Keratinocyte (primary cell): ENCODE measurements at regions not wholly inside any gene's neighbourhood (a gene's known extent, or its start where the extent isn't known, plus 50 kb on each side); places are given as distances from the start of the nearest gene placed in this dataset.

ENCODE experiments used
- DNase-seq: peaks from one replicate; pipeline ENCODE4 v3.0.0-alpha.2; 2011; ENCODE audit warnings: low read depth, missing footprints, low spot score
- FAIRE-seq: peaks from 2 replicates; lab custom pipeline; 2011; peaks lifted over from hg19 to GRCh38; lab: Jason Lieb, UNC
- H2AFZ ChIP-seq: 2 replicates; pipeline ENCODE4 v1.6.0; 2012; ENCODE audit warnings: low read length, control low read depth, inconsistent platforms; ENCODE audit not compliant: control insufficient read depth
- H3K27ac ChIP-seq: 2 replicates; pipeline ENCODE4 v1.5.1; 2011; ENCODE audit warnings: low read length; ENCODE audit not compliant: control insufficient read depth, insufficient read depth
- H3K27me3 ChIP-seq: 3 replicates; pipeline ENCODE4 v1.6.0; 2011; ENCODE audit warnings: low read length; ENCODE audit not compliant: control insufficient read depth, insufficient read depth; ENCODE audit errors: extremely low read depth
- H3K36me3 ChIP-seq, 2 experiments: 2 replicates in 1 of 2; 3 replicates in 1 of 2; pipeline ENCODE4 v1.5.1; 2011; ENCODE audit warnings: low read length in 2 of 2, mild to moderate bottlenecking in 1 of 2; ENCODE audit not compliant: control insufficient read depth in 2 of 2, insufficient read depth in 2 of 2; ENCODE audit errors: extremely low read depth in 1 of 2
- H3K4me1 ChIP-seq: 3 replicates; pipeline ENCODE4 v1.5.1; 2011; ENCODE audit warnings: low read length; ENCODE audit not compliant: control insufficient read depth, insufficient read depth; ENCODE audit errors: extremely low read depth
- H3K4me2 ChIP-seq: 3 replicates; pipeline ENCODE4 v1.6.0; 2011; ENCODE audit warnings: low read depth, low read length; ENCODE audit not compliant: control insufficient read depth, insufficient read depth; ENCODE audit errors: extremely low read depth
- H3K4me3 ChIP-seq, 3 experiments: fragments of 200-600 bp in 1 of 3; sonication (generic) in 1 of 3; 2 replicates in 2 of 3; 3 replicates in 1 of 3; pipeline ENCODE4 v1.5.1; 2011 to 2016; ENCODE audit warnings: low read length in 3 of 3, mild to moderate bottlenecking in 3 of 3, control low read depth in 2 of 3, inconsistent platforms in 1 of 3, low read depth in 1 of 3, mixed read lengths in 1 of 3, mixed run types in 1 of 3, moderate library complexity in 1 of 3; ENCODE audit not compliant: control insufficient read depth in 2 of 3, insufficient read depth in 2 of 3; ENCODE audit errors: extremely low read depth in 1 of 3
- H3K79me2 ChIP-seq: 2 replicates; pipeline ENCODE4 v1.6.0; 2012; ENCODE audit warnings: low read length; ENCODE audit not compliant: control insufficient read depth, insufficient read depth
- H3K9ac ChIP-seq: 3 replicates; pipeline ENCODE4 v1.6.0; 2011; ENCODE audit warnings: low read length; ENCODE audit not compliant: control insufficient read depth, insufficient read depth; ENCODE audit errors: extremely low read depth
- H3K9me1 ChIP-seq: 3 replicates; pipeline ENCODE4 v1.6.0; 2011; ENCODE audit warnings: low read length; ENCODE audit not compliant: control insufficient read depth, insufficient read depth; ENCODE audit errors: extremely low read depth
- H3K9me3 ChIP-seq: 2 replicates; pipeline ENCODE4 v1.5.1; 2012; ENCODE audit warnings: low read depth, low read length; ENCODE audit not compliant: control insufficient read depth
- H4K20me1 ChIP-seq: 3 replicates; pipeline ENCODE4 v1.6.0; 2011; ENCODE audit warnings: low read length; ENCODE audit not compliant: control insufficient read depth, insufficient read depth; ENCODE audit errors: extremely low read depth
- CTCF ChIP-seq, 3 experiments: IDR thresholded peaks in 1 of 3; conservative IDR thresholded peaks in 1 of 3; optimal IDR thresholded peaks in 1 of 3; 2 replicates in 2 of 3; 3 replicates in 1 of 3; pipeline versions ENCODE3 to v1.5.1; 2011; ENCODE audit warnings: low read length in 3 of 3, mild to moderate bottlenecking in 3 of 3, moderate library complexity in 2 of 3, control low read depth in 1 of 3, inconsistent platforms in 1 of 3; ENCODE audit not compliant: insufficient read depth in 2 of 3; ENCODE audit errors: extremely low read depth in 1 of 3
- EZH2 ChIP-seq: IDR thresholded peaks from one replicate; pipeline ENCODE4 v1.6.1; 2012; ENCODE audit warnings: inconsistent platforms, mild to moderate bottlenecking, low read length, moderate library complexity
- dilution Hi-C: fragments of 300-500 bp; cut with MboI; formaldehyde crosslinking; loops from one replicate; pipeline ENCODE4 v1.7.0; 2020; ENCODE audit warnings: low sequenced_read_pairs; ENCODE audit not compliant: extremely low pct_ligation_motif_present

GRCh38 chr1:192713921-192714320, 78.0 kb downstream of the RGS13 start:
- Histone ChIP-seq H4K20me1 (no peaks in the 10 kb centered on the region), H3K79me2 (no peaks in the 10 kb centered on the region), H3K4me1 (peaks cover 2% of the 10 kb centered on the region), H3K4me2 (no peak overlapping the region), H2AFZ (no peak overlapping the region), H3K4me3 (no peak overlapping the region), H3K27ac (no peak overlapping the region), H3K36me3 (no peaks in the 10 kb centered on the region), H3K9ac (no peak overlapping the region), H3K9me1 (no peaks in the 10 kb centered on the region), H3K9me3 (no peaks in the 10 kb centered on the region), H3K27me3 (no peaks in the 10 kb centered on the region)
- dilution Hi-C loops: no loop called here
- TF ChIP-seq EZH2 (no peak), CTCF (optimal IDR thresholded peaks at IDR 0.05 in 1 of 3, IDR thresholded peaks at IDR 0.05 in 1 of 3, conservative IDR thresholded peaks at IDR 0.05 in 1 of 3; ENCODE audit: extremely low read depth in 1 of 3, insufficient read depth in 2 of 3, low read length in 3 of 3) (no peak)
- no peak for DNase-seq
- no peak for FAIRE-seq

GRCh38 chr1:192724670-192725069, 84.2 kb upstream of the RGS2 start:
- Histone ChIP-seq H3K9me3 (no peaks in the 10 kb centered on the region), H2AFZ (no peak overlapping the region), H3K4me2 (no peak overlapping the region), H3K4me1 (peaks cover 20% of the 10 kb centered on the region), H3K27ac (no peak overlapping the region), H3K27me3 (no peaks in the 10 kb centered on the region), H3K9me1 (no peaks in the 10 kb centered on the region), H4K20me1 (no peaks in the 10 kb centered on the region), H3K79me2 (no peaks in the 10 kb centered on the region), H3K36me3 (no peaks in the 10 kb centered on the region), H3K4me3 (no peak overlapping the region), H3K9ac (no peak overlapping the region)
- dilution Hi-C loops: no loop called here
- TF ChIP-seq CTCF (optimal IDR thresholded peaks at IDR 0.05 in 1 of 3, IDR thresholded peaks at IDR 0.05 in 1 of 3, conservative IDR thresholded peaks at IDR 0.05 in 1 of 3; ENCODE audit: extremely low read depth in 1 of 3, insufficient read depth in 2 of 3, low read length in 3 of 3): no peak
- TF ChIP-seq EZH2: no peak
- DNase-seq: peak; percentile 49
- peak; percentile 93 for FAIRE-seq
